ENCODE measurements at regions not wholly inside any gene's neighbourhood (a gene's known extent, or its start where the extent isn't known, plus 50 kb on each side); places are given as distances from the start of the nearest gene placed in this dataset.
"Not testable (repeated sequence)": the region's sequence is repeated elsewhere in the genome, so short reads cannot be mapped to it uniquely, and the experiment has no call there.

GRCh38 chr3:48101301-48101650 is 85.1 kb upstream of the MAP4 start:
- TF ChIP-seq POLR2A (IDR thresholded peaks at IDR 0.05; ENCODE audit: low read length); GATA1 (IDR thresholded peaks at IDR 0.05; ENCODE audit: low read depth, low read length): not testable (repeated sequence)

All from erythroblast (primary cell).